SJSA1 (cell line): ENCODE measurements at regions not wholly inside any gene's neighbourhood (a gene's known extent, or its start where the extent isn't known, plus 50 kb on each side); places are given as distances from the start of the nearest gene placed in this dataset.
"Not testable (repeated sequence)": the region's sequence is repeated elsewhere in the genome, so short reads cannot be mapped to it uniquely, and the experiment has no call there.

Experiments
- DNase-seq, 2 experiments: peaks; one replicate each; pipeline ENCODE4 v3.0.0-alpha.2; 2015 to 2020; ENCODE audit warnings: low spot score in 2 of 2, low read depth in 1 of 2
- H3K27ac ChIP-seq: fragments of 250-450 bp; sonication (Bioruptor Pico); 2 replicates; pipeline ENCODE4 v1.5.1; 2020; ENCODE audit warnings: mild to moderate bottlenecking, moderate library complexity
- H3K27me3 ChIP-seq: fragments of 250-450 bp; sonication (Bioruptor Pico); replicated peaks from 2 replicates; pipeline ENCODE4 v1.5.1; 2020; ENCODE audit warnings: mild to moderate bottlenecking, moderate library complexity
- H3K36me3 ChIP-seq: fragments of 250-450 bp; sonication (Bioruptor Pico); 2 replicates; pipeline ENCODE4 v1.5.1; 2020; ENCODE audit warnings: mild to moderate bottlenecking
- H3K4me1 ChIP-seq: fragments of 250-450 bp; sonication (Bioruptor Pico); replicated peaks from 2 replicates; pipeline ENCODE4 v1.6.1; 2021; ENCODE audit warnings: mild to moderate bottlenecking
- H3K4me3 ChIP-seq: fragments of 250-450 bp; sonication (Bioruptor Pico); 2 replicates; pipeline ENCODE4 v1.5.1; 2020; ENCODE audit warnings: mild to moderate bottlenecking
- H3K9me3 ChIP-seq: fragments of 250-450 bp; sonication (Bioruptor Pico); replicated peaks from 2 replicates; pipeline ENCODE4 v1.5.1; 2020; ENCODE audit warnings: mild to moderate bottlenecking

GRCh38 chr11:81979448-81979847 is 754.2 kb downstream of the FAM181B start:
- no peak overlapping the region for H3K4me3 ChIP-seq
- no peak for DNase-seq
- H3K4me1 ChIP-seq, result no peaks in the 10 kb centered on the region
- H3K27ac ChIP-seq, result no peak overlapping the region
- no peaks in the 10 kb centered on the region for H3K9me3 ChIP-seq
- no peaks in the 10 kb centered on the region for H3K36me3 ChIP-seq
- H3K27me3 ChIP-seq, result no peaks in the 10 kb centered on the region

- Histone ChIP-seq H3K36me3 (no peaks in the 10 kb centered on the region), H3K4me3 (no peak overlapping the region), H3K4me1 (no peaks in the 10 kb centered on the region), H3K27ac (no peak overlapping the region), H3K27me3 (no peaks in the 10 kb centered on the region), H3K9me3 (no peaks in the 10 kb centered on the region)
- no peak for DNase-seq
Observed at GRCh38 chr11:81975261-81975900, 758.3 kb downstream of the FAM181B start.

- Histone ChIP-seq H3K36me3 (no peaks in the 10 kb centered on the region), H3K27me3 (no peaks in the 10 kb centered on the region), H3K4me1 (no peaks in the 10 kb centered on the region), H3K9me3 (no peaks in the 10 kb centered on the region), H3K27ac (no peak overlapping the region), H3K4me3 (no peak overlapping the region)
- DNase-seq, result no peak
Observed at GRCh38 chr11:81970886-81971285, 762.8 kb downstream of the FAM181B start.

DNA sequence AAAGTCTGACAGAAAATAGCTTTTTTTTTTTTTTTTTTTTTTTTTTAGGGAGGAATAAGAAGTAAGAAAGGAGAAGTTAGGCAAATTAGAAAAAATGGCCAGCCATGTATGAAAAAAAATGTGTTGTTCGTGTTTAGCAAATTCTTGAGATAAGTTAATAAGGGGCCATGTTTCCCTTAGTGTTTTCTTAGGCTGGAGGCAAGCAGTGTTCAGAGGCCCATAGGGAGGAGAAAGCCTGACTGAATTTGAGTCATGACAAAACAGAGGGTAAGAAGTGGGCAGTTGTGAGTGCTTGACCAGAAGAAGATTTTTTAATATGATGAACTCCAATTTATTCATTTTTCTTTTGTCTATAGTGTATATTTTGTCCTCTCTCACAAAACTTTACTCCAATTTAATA is 766.4 kb downstream of the FAM181B start:
- Histone ChIP-seq H3K4me3 (no peak overlapping the region), H3K9me3 (no peaks in the 10 kb centered on the region), H3K4me1 (no peaks in the 10 kb centered on the region), H3K27me3 (no peaks in the 10 kb centered on the region), H3K27ac (no peak overlapping the region), H3K36me3 (no peaks in the 10 kb centered on the region)
- DNase-seq, result no peak

DNA sequence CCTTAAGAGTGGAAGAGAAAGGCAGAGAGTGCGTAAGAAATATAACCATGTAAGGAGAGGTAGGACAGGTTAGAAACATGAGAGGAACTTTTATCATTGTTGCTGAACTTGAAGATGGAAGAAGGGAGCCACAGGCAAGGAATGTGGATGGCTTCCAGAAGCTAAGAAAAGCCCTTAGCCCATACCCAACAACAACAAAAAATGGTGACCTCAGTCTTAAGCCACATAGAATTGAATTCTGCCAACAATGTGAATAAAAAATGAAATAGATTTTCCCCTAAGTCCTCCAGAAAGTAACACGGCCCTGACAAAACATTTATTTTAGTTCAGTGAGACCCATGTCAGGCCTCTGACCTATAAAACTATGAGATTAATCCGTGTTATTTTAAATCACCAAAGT is 767.3 kb downstream of the FAM181B start:
- Histone ChIP-seq H3K27ac (no peak overlapping the region), H3K4me3 (no peak overlapping the region), H3K4me1 (no peaks in the 10 kb centered on the region), H3K36me3 (no peaks in the 10 kb centered on the region), H3K27me3 (no peaks in the 10 kb centered on the region), H3K9me3 (no peaks in the 10 kb centered on the region)
- no peak for DNase-seq

DNA sequence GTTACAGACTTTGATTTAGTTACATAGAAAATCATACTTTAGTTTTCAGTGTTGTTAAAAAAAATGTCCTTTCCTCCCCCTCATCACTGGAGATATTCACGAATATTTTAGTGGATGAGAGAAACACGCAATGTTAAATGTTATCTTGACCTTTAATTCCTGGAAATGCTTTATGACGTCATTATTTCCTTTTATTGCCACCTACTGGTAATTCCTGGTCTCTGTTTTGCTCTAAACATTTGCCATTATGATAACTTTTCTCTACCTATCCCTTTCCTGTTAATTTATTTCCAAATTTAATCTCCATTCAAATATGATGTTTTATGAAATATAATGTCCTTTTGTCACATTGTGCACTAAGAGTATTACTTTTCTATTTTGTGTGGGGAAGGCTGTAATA is 770.6 kb downstream of the FAM181B start:
- Histone ChIP-seq H3K4me1 (no peaks in the 10 kb centered on the region), H3K36me3 (no peaks in the 10 kb centered on the region), H3K27ac (no peak overlapping the region), H3K27me3 (no peaks in the 10 kb centered on the region), H3K4me3 (no peak overlapping the region), H3K9me3 (no peaks in the 10 kb centered on the region)
- no peak for DNase-seq

DNA sequence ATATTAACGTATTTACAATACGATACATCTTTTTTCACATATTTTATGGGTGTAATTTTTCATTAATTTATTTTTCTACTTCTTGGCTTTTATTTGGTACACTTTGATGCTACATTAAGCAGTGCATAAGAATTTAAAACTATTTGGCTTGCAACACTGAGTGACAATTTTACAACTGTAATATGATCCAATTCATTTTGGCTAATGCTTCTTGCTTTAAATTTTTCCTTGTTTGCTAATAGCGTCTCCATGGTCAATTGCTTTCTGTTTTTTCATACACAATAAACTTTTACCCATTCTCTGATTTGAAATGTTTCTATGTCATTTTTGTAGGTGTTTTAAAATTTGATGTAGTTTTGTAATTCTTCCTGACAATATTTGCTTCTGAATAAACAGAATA is 773.2 kb downstream of the FAM181B start:
- no peak for DNase-seq
- H3K27ac ChIP-seq, result no peak overlapping the region
- H3K9me3 ChIP-seq, result no peaks in the 10 kb centered on the region
- no peaks in the 10 kb centered on the region for H3K27me3 ChIP-seq
- H3K36me3 ChIP-seq, result no peaks in the 10 kb centered on the region
- no peak overlapping the region for H3K4me3 ChIP-seq
- H3K4me1 ChIP-seq, result no peaks in the 10 kb centered on the region

DNA sequence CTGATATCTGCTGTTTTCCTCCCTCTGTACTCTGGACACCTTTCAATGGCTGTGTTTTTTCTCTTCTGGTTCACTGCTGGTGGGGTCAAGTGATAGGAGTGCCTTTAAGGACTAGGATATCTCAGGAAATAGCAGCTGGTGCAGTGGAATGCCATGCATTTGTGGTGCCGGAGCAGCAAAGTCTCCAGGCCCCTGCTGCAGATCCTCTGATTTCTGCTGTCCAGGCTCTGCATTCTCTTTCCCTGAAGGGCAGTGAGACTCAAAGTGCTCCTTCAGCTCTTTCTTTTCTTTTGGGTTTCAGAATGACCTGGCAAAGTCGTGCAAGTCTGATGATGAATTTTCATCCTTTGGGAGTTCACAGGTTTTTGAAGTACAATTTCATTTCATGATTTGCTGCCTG is 774.3 kb downstream of the FAM181B start:
- Histone ChIP-seq H3K36me3 (no peaks in the 10 kb centered on the region), H3K4me3 (no peak overlapping the region), H3K9me3 (no peaks in the 10 kb centered on the region), H3K27me3 (no peaks in the 10 kb centered on the region), H3K27ac (no peak overlapping the region), H3K4me1 (no peaks in the 10 kb centered on the region)
- DNase-seq, result no peak

- H3K9me3 ChIP-seq, H3K4me3 ChIP-seq, H3K4me1 ChIP-seq, H3K36me3 ChIP-seq, H3K27ac ChIP-seq, DNase-seq, H3K27me3 ChIP-seq: not testable (repeated sequence)
Observed at GRCh38 chr11:81954301-81954700, 779.4 kb downstream of the FAM181B start.

DNA sequence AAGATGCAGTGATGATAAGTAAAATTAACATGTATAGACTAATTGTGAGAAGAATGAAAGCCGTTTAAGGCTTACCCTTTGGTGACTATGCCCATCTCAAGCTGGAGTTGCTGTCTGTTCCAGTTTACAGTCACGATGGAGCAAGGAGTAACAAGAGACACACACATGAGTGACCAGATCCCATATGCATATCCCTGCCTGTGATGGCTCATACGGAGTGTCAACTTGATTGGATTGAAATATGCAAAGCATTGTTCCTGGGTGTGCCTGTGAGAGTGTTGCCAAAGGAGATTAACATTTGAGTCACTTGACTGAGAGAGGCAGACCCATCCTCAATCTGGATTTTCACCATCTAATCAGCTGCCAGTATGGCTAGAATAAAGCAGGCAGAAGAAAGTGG is 786.8 kb downstream of the FAM181B start:
- H3K4me3 ChIP-seq, result no peak overlapping the region
- no peak overlapping the region for H3K27ac ChIP-seq
- no peaks in the 10 kb centered on the region for H3K27me3 ChIP-seq
- no peak for DNase-seq
- H3K36me3 ChIP-seq, result no peaks in the 10 kb centered on the region
- no peaks in the 10 kb centered on the region for H3K9me3 ChIP-seq
- no peaks in the 10 kb centered on the region for H3K4me1 ChIP-seq

- Histone ChIP-seq H3K4me1 (no peaks in the 10 kb centered on the region), H3K36me3 (no peaks in the 10 kb centered on the region), H3K4me3 (no peak overlapping the region), H3K9me3 (no peaks in the 10 kb centered on the region), H3K27ac (no peak overlapping the region), H3K27me3 (no peaks in the 10 kb centered on the region)
- DNase-seq, result no peak
Observed at GRCh38 chr11:81942646-81943045, 791.0 kb downstream of the FAM181B start.

DNA sequence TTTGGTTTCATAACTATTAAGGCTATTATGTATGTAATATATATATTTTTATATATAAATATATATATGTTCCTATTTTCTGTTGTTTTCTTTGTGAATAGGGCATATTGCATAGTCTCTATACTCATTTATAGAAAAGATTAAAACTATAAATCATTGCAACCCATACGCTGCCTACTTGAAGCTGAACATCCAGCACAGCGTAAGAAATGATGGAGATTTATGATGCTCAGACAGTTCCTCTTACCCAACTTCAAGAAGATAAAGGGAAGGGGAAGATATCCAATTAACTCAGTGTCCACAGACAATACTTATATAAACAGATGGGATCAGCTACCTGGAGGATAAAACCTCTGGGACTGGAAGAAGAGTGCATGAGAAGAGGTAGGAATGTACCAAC is 791.7 kb downstream of the FAM181B start:
- Histone ChIP-seq H3K27me3 (no peaks in the 10 kb centered on the region), H3K27ac (no peak overlapping the region), H3K4me1 (no peaks in the 10 kb centered on the region), H3K36me3 (no peaks in the 10 kb centered on the region), H3K4me3 (no peak overlapping the region), H3K9me3 (no peaks in the 10 kb centered on the region)
- no peak for DNase-seq

DNA sequence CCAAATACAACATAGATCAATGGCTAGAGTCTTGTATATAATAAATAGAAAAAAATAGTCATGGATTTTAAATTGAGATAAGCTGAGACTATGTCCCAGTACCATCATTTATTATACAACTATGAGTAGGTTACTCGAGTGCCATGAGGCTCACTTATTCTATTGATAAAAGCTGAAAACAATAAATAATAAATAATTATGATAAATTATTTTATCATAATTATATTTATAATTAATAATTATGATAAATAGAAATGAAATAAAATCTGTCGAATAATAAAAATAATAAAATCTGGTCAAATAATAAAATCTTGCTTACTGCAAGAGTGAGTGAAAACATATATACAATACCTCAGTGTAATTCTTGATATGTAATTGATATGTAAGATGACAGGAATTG is 801.4 kb downstream of the FAM181B start:
- no peak for DNase-seq
- H3K36me3 ChIP-seq, result no peaks in the 10 kb centered on the region
- no peaks in the 10 kb centered on the region for H3K27me3 ChIP-seq
- H3K27ac ChIP-seq, result no peak overlapping the region
- no peaks in the 10 kb centered on the region for H3K4me1 ChIP-seq
- H3K4me3 ChIP-seq, result no peak overlapping the region
- no peaks in the 10 kb centered on the region for H3K9me3 ChIP-seq

DNA sequence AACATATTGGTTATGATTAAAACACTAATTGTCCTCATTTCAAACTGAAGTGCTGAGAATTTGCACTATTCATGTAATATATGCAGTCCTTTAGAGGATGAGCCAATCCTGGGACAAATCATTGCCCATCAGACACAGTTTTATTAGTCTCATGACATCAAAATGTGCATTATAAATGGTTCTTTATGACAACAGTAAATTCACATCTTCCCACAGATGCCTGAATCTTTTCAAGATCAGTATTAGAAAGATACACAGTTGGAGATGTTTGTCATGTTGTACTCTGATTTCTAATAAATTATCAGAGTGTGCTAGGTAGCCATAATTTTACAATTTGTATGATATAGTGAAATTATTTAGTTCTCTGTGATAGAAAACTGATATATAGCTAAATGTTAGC is 813.5 kb downstream of the FAM181B start:
- H3K27me3 ChIP-seq, result no peaks in the 10 kb centered on the region
- DNase-seq, result no peak
- no peaks in the 10 kb centered on the region for H3K4me1 ChIP-seq
- no peak overlapping the region for H3K4me3 ChIP-seq
- H3K9me3 ChIP-seq, result no peaks in the 10 kb centered on the region
- no peak overlapping the region for H3K27ac ChIP-seq
- H3K36me3 ChIP-seq, result no peaks in the 10 kb centered on the region

GRCh38 chr11:81916451-81916850 is 817.2 kb downstream of the FAM181B start:
- Histone ChIP-seq H3K27me3 (no peaks in the 10 kb centered on the region), H3K4me3 (no peak overlapping the region), H3K27ac (no peak overlapping the region), H3K4me1 (no peaks in the 10 kb centered on the region), H3K9me3 (no peaks in the 10 kb centered on the region), H3K36me3 (no peaks in the 10 kb centered on the region)
- DNase-seq, result no peak
